ENCODE measurements at regions not wholly inside any gene's neighbourhood (a gene's known extent, or its start where the extent isn't known, plus 50 kb on each side); places are given as distances from the start of the nearest gene placed in this dataset.

GRCh38 chr14:104247336-104248202 lies 109.2 kb downstream of the KIF26A start:
- TF ChIP-seq, protein P1, sequence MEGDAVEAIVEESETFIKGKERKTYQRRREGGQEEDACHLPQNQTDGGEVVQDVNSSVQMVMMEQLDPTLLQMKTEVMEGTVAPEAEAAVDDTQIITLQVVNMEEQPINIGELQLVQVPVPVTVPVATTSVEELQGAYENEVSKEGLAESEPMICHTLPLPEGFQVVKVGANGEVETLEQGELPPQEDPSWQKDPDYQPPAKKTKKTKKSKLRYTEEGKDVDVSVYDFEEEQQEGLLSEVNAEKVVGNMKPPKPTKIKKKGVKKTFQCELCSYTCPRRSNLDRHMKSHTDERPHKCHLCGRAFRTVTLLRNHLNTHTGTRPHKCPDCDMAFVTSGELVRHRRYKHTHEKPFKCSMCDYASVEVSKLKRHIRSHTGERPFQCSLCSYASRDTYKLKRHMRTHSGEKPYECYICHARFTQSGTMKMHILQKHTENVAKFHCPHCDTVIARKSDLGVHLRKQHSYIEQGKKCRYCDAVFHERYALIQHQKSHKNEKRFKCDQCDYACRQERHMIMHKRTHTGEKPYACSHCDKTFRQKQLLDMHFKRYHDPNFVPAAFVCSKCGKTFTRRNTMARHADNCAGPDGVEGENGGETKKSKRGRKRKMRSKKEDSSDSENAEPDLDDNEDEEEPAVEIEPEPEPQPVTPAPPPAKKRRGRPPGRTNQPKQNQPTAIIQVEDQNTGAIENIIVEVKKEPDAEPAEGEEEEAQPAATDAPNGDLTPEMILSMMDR (IDR thresholded peaks at IDR 0.05), result no peak

DNA sequence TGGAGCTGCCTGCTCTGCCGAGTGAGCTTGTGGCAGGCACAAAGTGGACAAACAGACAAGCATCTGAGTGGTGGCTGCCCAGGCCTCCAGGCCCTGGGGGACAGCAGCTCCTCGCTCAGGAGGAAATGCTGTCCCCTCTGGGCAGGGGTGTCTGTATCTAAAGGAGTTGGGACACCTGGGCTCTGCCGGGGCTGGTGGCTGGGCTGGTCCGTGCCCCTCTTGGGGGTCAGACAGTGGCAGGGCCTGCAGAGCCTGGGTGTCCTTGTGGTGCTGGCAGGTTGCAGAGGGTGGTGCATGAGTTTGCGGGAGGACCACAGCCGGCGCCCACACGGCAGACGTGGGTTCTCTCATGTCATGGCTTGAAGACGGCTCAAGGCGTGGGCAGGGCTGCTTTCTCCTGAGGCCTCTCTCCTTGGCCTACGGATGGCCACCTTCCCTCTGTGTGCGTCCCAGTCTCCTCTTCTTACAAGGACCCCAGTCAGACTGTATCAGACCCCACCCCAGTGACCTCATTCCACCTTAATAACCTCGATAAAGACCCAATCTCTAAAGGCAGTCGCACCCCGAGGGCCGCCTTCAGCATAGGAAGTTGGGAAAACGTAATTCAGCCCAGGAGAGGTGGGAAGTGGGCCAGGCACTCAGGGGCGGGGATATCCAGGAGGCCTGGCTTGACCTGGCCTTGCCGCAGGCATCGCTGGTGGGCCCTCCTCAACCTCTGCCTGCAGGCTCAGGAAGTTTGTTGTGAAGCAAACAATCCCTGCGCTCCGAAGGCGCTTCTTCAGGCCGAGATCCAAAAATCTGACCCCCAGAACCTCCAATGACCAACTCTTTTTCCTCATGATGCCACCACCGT lies 110.0 kb downstream of the KIF26A start:
- TF ChIP-seq, protein P1 (IDR thresholded peaks at IDR 0.05), result no peak

DNA sequence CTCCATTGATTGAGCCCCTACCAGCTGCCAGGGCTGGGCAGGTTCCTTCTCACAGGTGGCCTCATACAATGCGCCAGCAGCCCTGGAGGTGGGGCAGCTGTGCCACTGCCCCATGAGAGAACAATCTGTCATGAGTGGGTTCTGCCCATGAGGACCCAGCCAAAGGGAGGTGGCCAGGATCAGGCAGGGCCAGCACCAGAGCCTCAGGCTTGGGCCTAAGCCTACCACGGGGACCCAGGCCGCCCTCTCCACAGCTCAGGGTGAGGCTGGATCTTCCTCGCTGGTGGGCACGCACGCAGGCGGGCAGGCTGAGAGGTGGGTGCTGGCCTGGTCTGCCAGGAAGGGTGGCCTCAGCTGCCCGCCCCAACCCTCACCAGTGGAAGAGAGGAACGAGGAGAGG lies 110.7 kb downstream of the KIF26A start:
- TF ChIP-seq, protein P1 (IDR thresholded peaks at IDR 0.05), result no peak

DNA sequence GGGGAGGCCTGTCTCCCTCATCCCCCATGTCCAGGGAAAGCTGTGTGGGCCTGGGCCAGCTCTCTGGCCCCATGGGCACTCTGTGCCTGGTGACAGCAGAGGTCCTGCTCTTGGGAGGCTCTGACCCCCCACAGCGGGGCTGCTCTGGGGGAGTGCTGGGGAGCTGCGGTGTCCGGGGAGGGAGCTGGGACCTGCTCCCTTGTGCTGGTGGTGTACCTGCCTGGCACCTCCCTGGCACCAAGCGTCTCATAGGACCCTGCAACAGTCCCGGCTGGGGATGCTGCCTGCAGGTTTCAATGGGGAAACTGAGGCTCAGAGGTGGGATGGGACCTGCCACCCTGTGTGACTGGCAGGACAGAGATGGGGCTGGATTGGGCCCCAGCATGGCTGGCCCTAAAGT lies 111.3 kb downstream of the KIF26A start:
- TF ChIP-seq, protein P1 (IDR thresholded peaks at IDR 0.05), result no peak

DNA sequence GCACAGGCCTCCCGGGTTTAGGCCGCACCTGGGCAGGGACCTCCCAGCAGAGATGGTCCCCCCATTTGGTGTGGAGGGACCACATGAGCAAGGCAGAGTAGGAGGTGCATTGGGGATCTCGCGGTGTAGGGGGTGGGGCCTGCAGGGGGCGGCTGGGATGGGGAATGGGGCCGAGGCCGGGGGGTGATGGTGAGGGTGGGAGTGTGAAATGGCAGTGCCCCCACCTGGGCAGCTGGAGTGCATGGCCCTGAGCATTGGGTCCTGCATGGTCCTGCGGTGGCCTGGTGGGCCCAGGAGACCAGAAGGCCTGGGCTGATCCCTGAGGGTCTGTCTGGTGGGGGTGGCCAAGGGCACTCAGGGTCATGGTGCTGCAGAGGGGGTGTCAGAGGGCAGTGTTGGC lies 111.8 kb downstream of the KIF26A start:
- TF ChIP-seq, protein P1 (IDR thresholded peaks at IDR 0.05), result no peak

- TF ChIP-seq, protein P1 (IDR thresholded peaks at IDR 0.05), result no peak
These were observed 114.1 kb downstream of the KIF26A start for GRCh38 chr14:104252256-104253215.

Data from LNCAP (cell line).